ENCODE measurements at regions not wholly inside any gene's neighbourhood (a gene's known extent, or its start where the extent isn't known, plus 50 kb on each side); places are given as distances from the start of the nearest gene placed in this dataset.

- DNase-seq, result no peak
- H3K4me3 Mint-ChIP-seq (ENCODE audit: low read depth, unreplicated experiment), result no peak overlapping the region
- H3K9me3 Mint-ChIP-seq (ENCODE audit: low read depth, unreplicated experiment), result peaks cover 10% of the 10 kb centered on the region
- no peak overlapping the region for H3K27ac Mint-ChIP-seq (ENCODE audit: unreplicated experiment)
- CTCF ChIA-PET, result no interaction called here
- no peaks in the 10 kb centered on the region for H3K36me3 Mint-ChIP-seq (ENCODE audit: insufficient read depth, unreplicated experiment)
- intact Hi-C loops (cut with micrococcal nuclease; ENCODE audit: unreplicated experiment), result no loop called here
- no peaks in the 10 kb centered on the region for H3K27me3 Mint-ChIP-seq (ENCODE audit: unreplicated experiment)
- no TSS peak for BruUV-seq (replicated peaks)
- no peaks in the 10 kb centered on the region for H3K4me1 Mint-ChIP-seq (ENCODE audit: low read depth, unreplicated experiment)
- no peak for TF ChIP-seq CTCF (IDR thresholded peaks at IDR 0.05; ENCODE audit: unreplicated experiment)
Measured at GRCh38 chr3:73743551-73743950, 118.8 kb upstream of the PDZRN3 start.

GRCh38 chr3:73739791-73740453 is 115.2 kb upstream of the PDZRN3 start:
- CTCF ChIA-PET, result no interaction called here
- intact Hi-C loops (cut with micrococcal nuclease; ENCODE audit: unreplicated experiment), result no loop called here

GRCh38 chr3:73738711-73739110 is 114.0 kb upstream of the PDZRN3 start:
- Mint-ChIP-seq H3K4me3 (ENCODE audit: low read depth, unreplicated experiment) (no peak overlapping the region), H3K4me1 (ENCODE audit: low read depth, unreplicated experiment) (no peaks in the 10 kb centered on the region), H3K9me3 (ENCODE audit: low read depth, unreplicated experiment) (peaks cover 10% of the 10 kb centered on the region), H3K27ac (ENCODE audit: unreplicated experiment) (no peak overlapping the region), H3K36me3 (ENCODE audit: insufficient read depth, unreplicated experiment) (no peaks in the 10 kb centered on the region), H3K27me3 (ENCODE audit: unreplicated experiment) (no peaks in the 10 kb centered on the region)
- CTCF ChIA-PET, result no interaction called here
- intact Hi-C loops (cut with micrococcal nuclease; ENCODE audit: unreplicated experiment), result no loop called here
- BruUV-seq (replicated peaks), result no TSS peak
- DNase-seq, result no peak
- no peak for TF ChIP-seq CTCF (IDR thresholded peaks at IDR 0.05; ENCODE audit: unreplicated experiment)

More at GRCh38 chr3:73739791-73740453, 115.2 kb upstream of the PDZRN3 start:
- no peak for TF ChIP-seq CTCF (IDR thresholded peaks at IDR 0.05; ENCODE audit: unreplicated experiment)
- no peaks in the 10 kb centered on the region for H3K27me3 Mint-ChIP-seq (ENCODE audit: unreplicated experiment)
- no peaks in the 10 kb centered on the region for H3K4me1 Mint-ChIP-seq (ENCODE audit: low read depth, unreplicated experiment)
- peaks cover 10% of the 10 kb centered on the region for H3K9me3 Mint-ChIP-seq (ENCODE audit: low read depth, unreplicated experiment)
- no TSS peak for BruUV-seq (replicated peaks)
- no peaks in the 10 kb centered on the region for H3K36me3 Mint-ChIP-seq (ENCODE audit: insufficient read depth, unreplicated experiment)
- no peak for DNase-seq
- H3K4me3 Mint-ChIP-seq (ENCODE audit: low read depth, unreplicated experiment), result no peak overlapping the region
- no peak overlapping the region for H3K27ac Mint-ChIP-seq (ENCODE audit: unreplicated experiment)

GRCh38 chr3:73734211-73735089 is 109.7 kb upstream of the PDZRN3 start:
- no peaks in the 10 kb centered on the region for H3K36me3 Mint-ChIP-seq (ENCODE audit: insufficient read depth, unreplicated experiment)
- no peak overlapping the region for H3K27ac Mint-ChIP-seq (ENCODE audit: unreplicated experiment)
- intact Hi-C loops (cut with micrococcal nuclease; ENCODE audit: unreplicated experiment), result no loop called here
- BruUV-seq (replicated peaks), result no TSS peak
- H3K4me1 Mint-ChIP-seq (ENCODE audit: low read depth, unreplicated experiment), result no peaks in the 10 kb centered on the region
- TF ChIP-seq CTCF (IDR thresholded peaks at IDR 0.05; ENCODE audit: unreplicated experiment), result no peak
- no peak for DNase-seq
- H3K4me3 Mint-ChIP-seq (ENCODE audit: low read depth, unreplicated experiment), result no peak overlapping the region
- CTCF ChIA-PET, result no interaction called here
- H3K27me3 Mint-ChIP-seq (ENCODE audit: unreplicated experiment), result no peaks in the 10 kb centered on the region
- H3K9me3 Mint-ChIP-seq (ENCODE audit: low read depth, unreplicated experiment), result peaks cover 5% of the 10 kb centered on the region

Measured in Calu3 (cell line).